ENCODE measurements at regions not wholly inside any gene's neighbourhood (a gene's known extent, or its start where the extent isn't known, plus 50 kb on each side); places are given as distances from the start of the nearest gene placed in this dataset.

DNA sequence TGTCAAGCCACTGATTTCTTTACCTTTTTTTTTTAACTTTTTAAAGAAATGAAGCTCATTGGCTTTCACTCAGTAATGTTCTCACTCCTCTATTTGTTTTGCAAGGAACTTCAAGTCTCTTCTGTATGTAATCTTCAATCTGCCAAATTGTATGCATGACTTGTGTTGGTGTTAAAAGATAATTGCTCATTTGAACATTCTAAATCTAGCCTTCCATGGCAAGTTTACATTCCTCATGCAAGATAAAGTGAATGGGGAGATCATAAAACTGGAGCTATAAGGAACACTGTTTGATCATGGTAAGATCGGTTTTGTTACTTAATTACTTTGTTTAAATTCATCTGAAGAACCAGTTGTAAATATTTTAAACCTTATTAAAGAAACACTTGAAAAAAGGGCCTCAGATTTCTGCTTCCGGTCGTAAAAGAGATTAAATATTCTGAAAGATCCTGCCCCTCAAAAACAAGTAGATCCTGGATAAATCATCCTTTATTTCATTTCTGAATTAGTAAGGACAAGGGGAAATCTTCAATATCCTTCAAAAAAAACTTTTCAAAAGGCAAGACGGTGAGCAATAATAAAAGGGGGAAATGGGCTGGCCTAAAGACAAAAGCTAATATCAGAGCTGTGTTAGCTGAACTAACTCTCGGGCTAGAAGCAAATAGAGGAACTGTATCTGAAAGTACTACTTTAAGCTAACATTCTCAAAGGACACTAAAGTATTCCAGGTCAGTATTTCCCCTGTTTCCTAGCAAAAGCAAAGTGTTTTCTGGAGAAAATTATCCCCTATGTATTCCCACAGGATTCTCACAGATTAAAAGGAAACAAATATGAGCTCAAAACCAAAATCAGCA is 107.0 kb upstream of the ATP11B start:
- DNase-seq (no peak), ATAC-seq (ENCODE audit: poor library complexity) (no peak)
- intact Hi-C loops (cut with DNase I) = loop anchor here (5.0 kb wide), 1 partner anchor 979 kb away; no protein-coding TSS in a partner anchor

DNA sequence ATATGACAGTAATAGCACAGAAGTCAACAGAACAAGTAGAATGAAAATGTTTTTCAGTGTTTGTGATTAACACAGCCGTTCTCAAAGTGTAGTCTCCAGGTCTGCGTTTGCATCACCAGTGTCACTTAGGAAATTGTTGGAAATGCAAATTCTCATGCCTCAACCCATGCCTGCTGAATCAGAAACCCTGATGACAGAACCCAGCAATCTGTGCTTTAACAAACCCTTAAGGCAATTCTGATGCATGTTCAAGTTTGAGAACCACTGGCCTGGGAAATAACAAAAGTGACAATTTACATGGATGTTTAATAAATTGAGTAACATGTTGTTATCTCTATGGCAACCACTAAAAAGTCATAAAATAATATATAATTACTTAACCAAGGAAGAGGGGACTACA is 103.1 kb upstream of the ATP11B start:
- intact Hi-C loops (cut with DNase I) = no loop called here
- ATAC-seq (ENCODE audit: poor library complexity) (no peak), DNase-seq (no peak)

DNA sequence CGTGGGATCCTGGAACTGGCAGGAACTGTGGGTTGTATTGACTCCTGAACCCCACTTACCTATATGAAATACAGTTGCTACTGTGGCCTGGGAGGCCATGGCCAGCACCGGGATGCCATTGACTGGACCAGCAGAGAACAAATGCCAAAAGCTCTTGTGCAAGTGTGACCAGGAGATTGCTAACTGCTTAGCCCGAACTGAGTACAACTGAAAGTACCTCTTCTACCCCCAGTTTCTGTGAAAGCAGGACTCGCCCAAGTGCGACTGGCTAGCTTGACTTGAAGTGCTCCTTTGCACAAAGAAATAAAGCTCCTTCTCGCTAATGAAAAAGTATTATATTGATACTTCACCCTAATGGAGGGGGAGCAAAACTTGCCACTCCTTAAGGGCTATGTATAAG is 101.3 kb upstream of the ATP11B start:
- intact Hi-C loops (cut with DNase I) = no loop called here
- no peak for DNase-seq
- ATAC-seq (ENCODE audit: poor library complexity) = no peak

DNA sequence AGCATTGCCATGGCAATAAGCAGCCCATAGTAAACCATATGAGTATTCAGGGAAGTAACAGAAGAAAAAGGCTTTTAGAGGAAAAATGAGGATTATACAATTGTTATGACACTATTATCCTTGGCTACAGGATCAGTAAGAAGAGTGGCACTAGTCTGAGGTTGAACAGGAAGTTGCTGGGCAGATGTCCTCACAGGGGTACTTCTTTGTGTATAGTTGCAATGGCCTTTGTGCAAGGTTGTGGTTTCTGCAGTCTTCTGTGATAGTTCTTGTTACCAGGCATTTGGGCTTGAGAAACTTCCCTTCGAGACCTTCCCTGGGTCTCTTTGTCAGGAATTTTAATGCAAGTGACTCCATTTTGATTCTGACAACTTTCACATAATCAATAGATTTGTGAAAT is 100.6 kb upstream of the ATP11B start:
- intact Hi-C loops (cut with DNase I) = no loop called here
- ATAC-seq (ENCODE audit: poor library complexity) (no peak), DNase-seq (no peak)

DNA sequence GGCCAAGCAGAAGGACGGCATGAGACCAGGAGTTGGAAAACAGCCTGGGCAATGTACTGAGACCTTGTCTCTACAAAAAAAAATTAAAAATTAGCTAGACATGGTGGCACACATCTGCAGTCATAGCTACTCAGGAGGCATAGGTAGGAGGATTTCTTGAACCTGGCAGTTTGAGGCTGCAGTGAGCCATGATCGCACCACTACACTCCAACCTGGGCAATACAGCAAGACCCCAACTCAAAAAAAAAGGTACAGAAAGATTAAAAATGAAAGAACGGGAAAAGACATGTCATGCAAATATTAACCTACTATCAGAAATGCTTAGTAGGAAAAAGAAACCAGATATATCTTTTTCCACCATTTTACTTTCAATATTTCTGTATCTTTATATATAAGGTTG is 99.6 kb upstream of the ATP11B start:
- DNase-seq = no peak
- ATAC-seq (ENCODE audit: poor library complexity) = no peak
- intact Hi-C loops (cut with DNase I) = no loop called here

DNA sequence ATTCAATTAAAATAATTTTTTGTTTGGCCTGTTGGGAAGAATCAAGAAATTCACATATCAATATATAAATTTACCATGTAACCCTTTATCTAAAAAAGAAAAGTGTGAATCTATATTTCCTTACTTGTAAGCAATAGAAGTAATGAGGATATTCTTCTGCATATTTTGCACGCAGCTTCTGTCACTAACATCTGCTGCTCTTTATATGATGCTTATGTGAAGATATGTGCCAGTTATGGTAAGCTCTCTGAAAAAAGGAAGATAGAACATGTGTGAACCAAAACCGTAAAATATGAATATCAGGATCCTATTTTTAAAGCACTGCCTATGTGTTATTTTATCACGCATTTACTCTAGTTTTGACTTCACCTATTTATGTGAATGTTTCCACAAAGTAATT is 96.4 kb upstream of the ATP11B start:
- intact Hi-C loops (cut with DNase I) = no loop called here
- DNase-seq = no peak
- ATAC-seq (ENCODE audit: poor library complexity) = no peak

DNA sequence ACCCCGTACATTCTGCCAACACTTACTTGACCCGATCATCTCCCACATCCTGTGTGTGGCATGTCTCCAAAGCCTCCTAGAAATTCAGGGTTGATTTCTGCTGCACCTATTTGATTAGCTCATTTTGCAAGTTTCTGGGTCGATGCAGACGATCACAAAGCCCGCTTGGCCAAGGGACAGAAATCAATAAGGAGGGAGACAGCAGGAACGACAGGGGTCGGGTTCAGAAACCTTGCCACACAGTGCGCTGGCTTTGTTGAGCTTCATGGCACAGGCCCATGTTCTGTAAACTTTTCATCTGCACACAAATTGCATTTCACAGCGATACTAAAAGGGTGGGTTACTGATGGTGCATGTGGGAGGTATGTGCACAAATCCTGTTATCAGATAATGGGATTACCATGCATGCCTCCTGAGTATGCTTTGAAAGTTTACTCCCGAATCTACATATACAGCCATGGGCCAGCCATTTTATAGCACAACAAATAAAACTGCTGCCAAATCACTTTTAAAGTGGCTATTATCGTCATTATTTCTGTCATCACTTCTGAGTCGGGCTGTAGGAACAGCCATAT is 95.9 kb upstream of the ATP11B start:
- ATAC-seq (ENCODE audit: poor library complexity) = no peak
- DNase-seq = no peak
- intact Hi-C loops (cut with DNase I) = no loop called here

DNA sequence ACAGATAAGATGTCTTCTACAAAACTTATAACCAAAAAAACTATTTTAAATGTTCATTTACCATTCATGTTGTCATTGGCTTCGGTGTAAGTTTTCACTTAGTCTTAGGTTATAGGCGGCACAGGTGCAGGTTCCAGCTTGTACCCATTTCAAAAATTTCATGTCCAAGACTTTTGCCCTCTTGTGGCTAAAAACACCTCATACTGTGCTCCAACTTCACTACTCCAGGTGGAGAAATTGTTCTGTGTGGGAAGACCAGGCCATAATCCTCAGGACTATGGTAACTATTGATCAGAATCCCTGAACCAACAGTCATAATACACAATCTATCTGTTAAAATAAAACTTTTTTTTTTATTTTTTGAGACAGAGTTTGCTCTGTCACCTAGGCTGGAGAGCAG is 95.2 kb upstream of the ATP11B start:
- ATAC-seq (ENCODE audit: poor library complexity) = no peak
- intact Hi-C loops (cut with DNase I) = no loop called here

DNA sequence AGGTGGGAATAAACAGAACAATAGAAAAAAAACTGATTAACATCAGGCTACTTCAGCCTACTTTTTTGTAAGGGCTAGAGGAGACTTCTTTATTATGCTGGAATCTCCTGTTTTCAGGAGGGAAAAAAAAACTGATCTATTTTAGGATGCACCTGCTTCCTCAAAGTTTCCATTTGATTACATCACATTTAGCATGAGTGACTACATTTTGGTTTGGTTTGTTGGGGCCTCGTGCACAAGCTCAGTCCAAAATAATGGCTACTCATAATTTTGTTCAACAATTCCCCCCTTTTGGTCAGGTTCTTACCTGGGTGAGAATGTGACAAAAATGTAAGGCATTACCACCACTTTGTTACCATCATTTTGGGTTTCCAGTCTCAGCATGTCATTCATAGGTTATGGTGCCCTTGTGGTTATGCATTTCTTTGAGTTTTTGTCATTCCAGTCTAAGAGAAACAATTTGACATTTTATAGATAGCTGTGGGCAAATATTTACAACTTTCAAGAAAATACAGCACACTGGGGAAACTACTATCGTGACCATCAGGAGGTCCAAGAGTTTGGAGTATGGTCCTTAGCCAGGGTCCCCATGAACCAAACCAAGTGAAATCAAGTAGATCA is 93.6 kb upstream of the ATP11B start:
- DNase-seq (no peak), ATAC-seq (ENCODE audit: poor library complexity) (no peak)
- intact Hi-C loops (cut with DNase I) = no loop called here

More for the DNA sequence above, 95.2 kb upstream of the ATP11B start:
- no peak for DNase-seq

DNA sequence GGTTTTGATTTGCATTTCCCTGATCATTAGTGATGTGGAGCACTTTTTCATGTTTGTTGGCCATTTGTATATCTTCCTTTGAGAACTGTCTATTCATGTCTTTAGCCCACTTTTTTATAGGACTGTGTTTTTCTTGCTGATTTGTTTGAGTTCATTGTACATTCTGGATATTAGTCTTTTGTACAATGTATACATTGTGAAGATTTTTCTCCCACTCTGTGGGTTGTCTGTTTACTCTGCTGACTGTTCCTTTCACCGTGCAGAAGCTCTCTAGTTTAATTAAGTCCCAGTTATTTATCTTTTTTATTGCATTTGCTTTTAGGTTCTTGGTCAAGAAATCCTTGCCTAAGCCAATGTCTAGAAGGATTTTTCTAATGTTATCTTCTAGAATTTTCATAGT is 91.1 kb upstream of the ATP11B start:
- ATAC-seq (ENCODE audit: poor library complexity) (no peak), DNase-seq (no peak)
- intact Hi-C loops (cut with DNase I) = no loop called here

DNA sequence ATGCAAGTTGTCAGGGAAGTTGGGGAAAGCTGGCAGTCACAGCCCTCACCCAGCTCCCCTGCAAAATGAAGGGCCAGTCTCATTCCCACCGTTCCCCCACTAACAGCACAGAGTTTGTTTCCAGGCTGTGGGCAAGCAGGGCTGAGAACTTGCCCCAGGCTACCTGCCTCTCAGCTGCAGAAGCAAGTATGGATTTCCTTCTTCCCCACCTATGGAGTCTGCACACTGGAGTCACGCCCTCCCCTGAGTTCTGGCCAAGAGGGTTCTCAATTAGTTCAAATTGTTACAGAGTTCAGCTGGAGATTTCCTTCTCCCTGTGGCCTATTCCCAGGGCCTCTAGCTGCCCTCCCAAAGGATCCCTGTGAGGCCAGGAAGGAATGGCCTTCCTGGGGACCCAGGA is 90.1 kb upstream of the ATP11B start:
- DNase-seq (no peak), ATAC-seq (ENCODE audit: poor library complexity) (no peak)
- intact Hi-C loops (cut with DNase I) = no loop called here

DNA sequence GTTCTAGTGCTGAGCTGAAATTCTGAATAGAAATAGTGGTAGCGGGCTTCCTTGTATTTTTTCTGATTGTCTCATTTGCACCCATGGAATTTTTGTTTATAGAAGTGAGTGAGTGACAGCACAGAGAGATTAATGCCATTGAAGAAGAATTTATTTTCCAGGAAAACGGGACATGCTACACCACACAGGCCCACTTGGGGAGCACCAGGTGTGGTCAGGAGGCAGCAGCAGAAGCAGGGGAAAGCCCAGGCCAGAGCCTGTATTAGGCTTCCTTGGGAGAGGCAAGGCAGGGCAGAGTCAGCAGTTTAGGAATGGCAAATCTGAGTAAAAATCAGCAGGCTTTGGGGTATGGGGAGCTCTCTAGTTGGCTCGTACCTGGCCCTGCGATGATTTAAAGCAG is 88.4 kb upstream of the ATP11B start:
- no peak for ATAC-seq (ENCODE audit: poor library complexity)
- DNase-seq = no peak
- intact Hi-C loops (cut with DNase I) = no loop called here

DNA sequence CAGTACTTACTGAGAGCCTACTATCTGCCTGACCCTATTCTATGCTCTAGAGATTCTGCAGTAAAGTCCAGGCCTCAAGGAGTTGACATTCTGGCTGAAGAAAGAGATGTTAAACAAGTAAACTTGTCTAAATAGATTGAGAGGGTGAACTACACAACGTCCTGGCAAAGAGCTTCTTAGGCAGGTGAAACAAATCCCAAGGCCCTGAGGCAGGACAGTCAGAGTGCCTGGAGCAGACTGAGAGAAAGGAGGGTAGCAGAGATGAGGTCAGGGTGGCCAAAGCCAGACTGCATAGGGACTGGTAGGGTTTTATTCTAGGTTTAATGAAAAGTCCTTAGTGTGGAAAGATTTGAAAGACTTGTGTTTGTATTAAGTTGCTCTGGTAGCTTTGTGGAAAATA is 84.5 kb upstream of the ATP11B start:
- ATAC-seq (ENCODE audit: poor library complexity) = no peak
- no peak for DNase-seq
- intact Hi-C loops (cut with DNase I) = no loop called here

DNA sequence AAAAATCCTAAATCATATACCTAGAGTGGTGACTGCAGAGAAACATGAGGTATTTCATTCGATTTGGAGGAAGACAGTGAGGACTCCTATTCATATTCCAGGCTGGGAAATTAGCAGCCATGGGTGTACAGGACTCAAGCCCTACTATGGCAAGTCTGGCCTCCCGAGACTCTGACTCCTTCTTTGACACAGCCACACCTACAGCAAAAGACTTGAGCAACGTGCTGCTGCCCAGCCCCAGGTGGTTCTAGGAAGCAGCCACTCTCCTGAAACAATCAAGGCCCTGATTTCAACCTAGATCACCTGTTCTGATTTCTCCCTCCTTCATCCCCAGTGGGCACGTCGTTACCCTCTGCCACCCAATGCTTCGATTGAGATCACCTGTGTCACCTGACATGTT is 84.0 kb upstream of the ATP11B start:
- intact Hi-C loops (cut with DNase I) = no loop called here
- DNase-seq = no peak
- ATAC-seq (ENCODE audit: poor library complexity) = no peak

DNA sequence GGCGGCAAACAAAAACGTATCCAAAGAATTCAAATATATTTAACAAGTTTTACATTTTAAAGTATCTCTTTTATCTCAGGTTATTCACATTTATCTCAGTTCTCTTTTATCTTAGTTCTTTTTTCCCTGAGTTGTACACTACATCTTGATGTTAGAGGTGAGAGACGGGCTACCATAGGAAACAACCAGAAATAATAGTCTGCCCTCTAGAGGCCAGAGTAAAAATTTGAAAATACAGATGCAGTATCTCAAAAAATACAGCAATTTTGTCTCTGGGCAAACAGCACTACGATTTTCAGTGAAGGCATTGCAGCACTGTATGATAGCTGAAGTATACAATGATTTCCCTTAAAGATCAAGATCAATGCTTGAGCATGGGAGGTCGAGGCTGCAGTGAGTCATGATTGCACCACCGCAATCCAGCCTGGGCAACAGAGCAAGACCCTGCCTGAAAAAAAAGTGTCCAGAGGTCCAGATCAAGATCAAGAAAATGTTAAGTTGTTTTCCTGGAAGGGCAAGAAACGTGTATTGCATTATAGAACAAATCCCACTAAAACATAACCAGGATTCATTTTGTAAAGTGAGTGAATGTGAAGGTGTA is 82.6 kb upstream of the ATP11B start:
- no peak for ATAC-seq (ENCODE audit: poor library complexity)
- intact Hi-C loops (cut with DNase I) = loop anchor here (5.0 kb wide), 1 partner anchor 127 kb away; no protein-coding TSS in a partner anchor
- DNase-seq = no peak

DNA sequence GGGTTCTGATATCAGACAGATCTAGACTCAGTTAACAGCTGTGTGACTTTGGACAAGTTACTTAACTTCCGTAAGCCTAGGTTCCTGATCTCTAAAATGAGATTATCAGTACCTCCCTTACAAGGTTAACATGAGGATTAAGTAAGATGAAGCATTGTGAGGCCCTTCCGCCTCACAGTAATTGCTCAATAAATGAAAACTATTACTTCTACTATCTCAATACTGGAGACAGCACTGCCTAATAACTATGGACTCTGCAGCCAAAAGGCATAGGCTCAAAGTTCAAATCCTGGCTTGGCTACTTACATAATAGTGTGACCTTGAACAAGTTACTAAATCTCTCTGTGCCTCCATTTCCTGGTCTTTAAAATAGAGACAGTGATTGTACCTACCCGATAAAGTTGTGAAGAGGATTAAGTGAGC is 82.0 kb upstream of the ATP11B start:
- intact Hi-C loops (cut with DNase I) = loop anchor here (5.0 kb wide), 1 partner anchor 126 kb away; no protein-coding TSS in a partner anchor
- ATAC-seq (ENCODE audit: poor library complexity) (no peak), DNase-seq (no peak)

DNA sequence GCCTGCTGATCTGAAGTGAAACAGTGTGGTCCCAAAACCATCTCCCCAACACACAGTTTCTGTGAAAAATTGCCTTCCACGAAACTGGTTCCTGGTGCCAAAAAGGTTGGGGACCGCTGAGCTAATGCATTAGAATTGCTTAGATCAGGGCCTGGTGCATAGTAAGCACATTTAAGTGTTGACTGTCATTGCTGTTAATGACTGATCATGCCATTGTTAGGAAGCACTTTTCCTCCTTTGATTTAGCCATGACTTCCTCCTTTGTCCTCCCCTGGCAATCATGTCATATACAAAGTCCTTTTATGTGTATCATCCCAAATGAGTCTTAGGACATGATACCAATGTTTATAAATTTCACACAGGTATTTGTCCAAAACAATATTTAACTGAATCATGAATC is 81.5 kb upstream of the ATP11B start:
- intact Hi-C loops (cut with DNase I) = loop anchor here (5.0 kb wide), 1 partner anchor 125 kb away; no protein-coding TSS in a partner anchor
- ATAC-seq (ENCODE audit: poor library complexity) = no peak
- no peak for DNase-seq

DNA sequence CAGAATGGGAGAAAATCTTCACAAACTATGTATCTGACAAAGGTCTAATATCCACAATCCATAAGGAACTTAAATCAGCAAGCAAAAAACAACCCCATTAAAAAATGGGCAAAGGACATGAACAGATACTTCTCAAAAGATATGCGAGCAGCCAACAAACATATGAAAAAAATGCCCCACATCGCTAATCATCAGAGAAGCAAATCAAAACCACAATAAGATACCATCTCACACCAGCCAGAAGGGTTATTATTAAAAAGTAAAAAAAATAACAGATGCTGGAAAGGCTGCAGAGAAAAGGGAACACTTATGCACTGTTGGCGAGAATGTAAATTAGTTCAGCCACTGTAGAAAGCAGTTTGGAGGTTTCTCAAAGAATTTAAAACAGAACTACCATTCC is 80.2 kb upstream of the ATP11B start:
- ATAC-seq (ENCODE audit: poor library complexity) (no peak), DNase-seq (no peak)
- intact Hi-C loops (cut with DNase I) = loop anchor here (5.0 kb wide), 1 partner anchor 124 kb away; no protein-coding TSS in a partner anchor

DNA sequence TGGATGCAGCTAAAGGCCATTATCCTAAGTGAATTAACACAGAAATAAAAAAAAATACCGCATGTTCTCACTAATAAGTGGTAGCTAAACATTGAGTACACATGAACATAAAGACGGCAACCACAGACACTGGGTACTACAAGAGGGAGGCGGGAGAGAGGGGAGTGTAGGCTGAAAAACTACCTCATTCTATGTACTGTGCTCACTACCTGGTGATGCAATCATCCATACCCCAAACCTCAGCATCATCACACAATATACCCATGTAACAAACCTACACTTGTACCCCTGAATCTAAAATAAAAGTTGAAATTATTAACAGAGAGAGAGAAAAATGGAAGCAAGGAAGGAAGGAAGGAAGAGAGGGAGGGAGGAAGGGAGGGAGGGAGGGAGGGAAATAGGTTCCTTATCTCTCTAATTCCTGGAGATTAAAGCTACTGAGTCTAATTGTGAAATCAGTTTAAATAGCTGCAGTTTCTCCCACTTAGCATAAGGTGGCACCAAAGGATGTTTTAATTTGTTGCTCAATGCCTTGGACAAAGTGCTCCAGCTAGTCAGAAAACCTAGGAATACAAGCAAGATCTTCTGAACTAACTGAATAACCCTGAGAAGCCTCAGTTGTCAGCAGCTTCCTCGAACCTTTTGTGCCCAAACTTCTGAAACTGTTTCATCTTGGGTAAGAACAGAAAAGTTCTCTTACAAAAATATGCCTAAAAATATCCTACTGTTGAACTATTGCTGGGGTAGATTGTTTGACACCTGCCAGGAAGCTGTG is 79.4 kb upstream of the ATP11B start:
- ATAC-seq (ENCODE audit: poor library complexity) (peak; percentile 86), DNase-seq (no peak)
- intact Hi-C loops (cut with DNase I) = loop anchor here (5.0 kb wide), 1 partner anchor 123 kb away; no protein-coding TSS in a partner anchor

Data from Right ventricle myocardium superior (tissue), 1 donor.